ENCODE measurements at regions not wholly inside any gene's neighbourhood (a gene's known extent, or its start where the extent isn't known, plus 50 kb on each side); places are given as distances from the start of the nearest gene placed in this dataset.

DNA sequence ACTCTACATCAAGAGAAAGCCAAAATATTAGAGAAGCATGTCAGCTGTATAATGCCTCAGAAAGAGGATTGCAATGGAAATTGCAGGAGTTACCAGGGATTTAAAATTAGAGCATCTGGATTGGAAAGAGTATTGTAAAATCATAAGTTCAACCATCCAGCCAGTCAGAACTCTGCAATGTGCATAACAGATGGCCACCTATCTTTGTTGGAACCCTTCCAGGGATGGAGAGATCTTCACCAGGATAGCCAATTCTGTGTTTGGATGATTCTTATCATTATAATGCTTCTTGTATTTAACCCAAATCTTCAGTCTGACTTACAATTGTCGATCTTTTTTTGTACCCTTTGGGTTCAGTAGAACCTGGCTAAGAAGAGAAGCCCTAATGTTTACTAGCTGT is 164.4 kb downstream of the TLR4 start:
- Histone ChIP-seq H2AK5ac (ENCODE audit: insufficient read length, low read length) (no peak overlapping the region), H3K23me2 (ENCODE audit: insufficient read length, low read depth, low read length, poor library complexity, severe bottlenecking) (no peaks in the 10 kb centered on the region), H2BK12ac (ENCODE audit: insufficient read length, low read depth, low read length) (no peak overlapping the region), H3K23ac (ENCODE audit: insufficient read length, low read depth, low read length) (no peak overlapping the region), H3K4ac (ENCODE audit: low read depth, low read length) (no peak overlapping the region), H2BK5ac (ENCODE audit: insufficient read length, low read length) (no peak overlapping the region), H3K14ac (ENCODE audit: insufficient read depth, low read length) (no peak overlapping the region), H3K56ac (ENCODE audit: insufficient read length, low read depth, low read length) (no peak overlapping the region), H4K8ac (replicated peaks; ENCODE audit: insufficient read length, low read depth, low read length) (no peak overlapping the region), H3K4me1 (ENCODE audit: insufficient read depth, low read length) (no peaks in the 10 kb centered on the region), H2AFZ (ENCODE audit: low read length) (no peak overlapping the region), H4K5ac (ENCODE audit: insufficient read length, low read depth, low read length) (no peak overlapping the region), H3T11ph (ENCODE audit: low read length) (no peak overlapping the region), H2BK20ac (ENCODE audit: low read depth, low read length, poor library complexity, severe bottlenecking) (no peak overlapping the region), H3K27me3 (ENCODE audit: insufficient read depth, low read length) (no peaks in the 10 kb centered on the region), H3K79me2 (ENCODE audit: insufficient read depth, low read length) (no peaks in the 10 kb centered on the region), H3K27ac (ENCODE audit: insufficient read length, low read depth, low read length) (no peak overlapping the region), H3K9me3 (ENCODE audit: control insufficient read depth, low read depth, low read length) (no peaks in the 10 kb centered on the region), H2BK120ac (ENCODE audit: low read depth, low read length, poor library complexity, severe bottlenecking) (no peak overlapping the region), H4K91ac (ENCODE audit: insufficient read length, low read depth, low read length) (no peak overlapping the region), H3K4me2 (ENCODE audit: insufficient read depth, insufficient read length, low read length) (no peak overlapping the region), H3K18ac (ENCODE audit: insufficient read length, low read depth, low read length) (no peak overlapping the region), H2BK15ac (ENCODE audit: low read depth, low read length) (no peak overlapping the region), H3K79me1 (ENCODE audit: insufficient read depth, low read depth, low read length, poor library complexity, severe bottlenecking) (no peaks in the 10 kb centered on the region), H4K20me1 (ENCODE audit: control insufficient read depth, insufficient read depth, insufficient read length) (no peaks in the 10 kb centered on the region), H3K9ac (ENCODE audit: extremely low read depth, insufficient read length, low read length) (no peak overlapping the region)
- Mint-ChIP-seq H3K4me1 (peaks cover 0 to 3% of the 10 kb centered on the region in 2 experiments; a peak in 1 of 4 replicates), H3K4me3 (no peak overlapping the region), H3K27me3 (ENCODE audit: low read depth) (peaks cover 2% of the 10 kb centered on the region; the same call in 1 of the 2 replicates), H3K9me3 (no peaks in the 10 kb centered on the region), H3K27ac (no peak overlapping the region), H3K36me3 (ENCODE audit: insufficient read depth in 1 of 3, low read depth in 3 of 3) (no peaks in the 10 kb centered on the region)
- WGBS (ENCODE audit: extremely low coverage, insufficient read length, low lambda C conversion rate), result no CpG with 5 or more reads among the region's 1 CpG
- DNase-seq, result no peak
- TF ChIP-seq CTCF (conservative IDR thresholded peaks at IDR 0.05), result no peak

All from H9 (cell line).